Erythroblast (primary cell): ENCODE measurements at regions not wholly inside any gene's neighbourhood (a gene's known extent, or its start where the extent isn't known, plus 50 kb on each side); places are given as distances from the start of the nearest gene placed in this dataset.

Experiments used
- GATA1 ChIP-seq: IDR thresholded peaks from 2 replicates; pipeline ENCODE4 v1.6.1; 2011; ENCODE audit warnings: low read depth, mild to moderate bottlenecking, control low read depth, low read length, moderate library complexity
- POLR2A ChIP-seq: IDR thresholded peaks from 2 replicates; pipeline ENCODE4 v1.6.1; 2011; ENCODE audit warnings: mild to moderate bottlenecking, low read length

- TF ChIP-seq POLR2A (no peak), GATA1 (no peak)
These were observed 52.9 kb downstream of the KCNC4 start for GRCh38 chr1:110262846-110263631.
